Parathyroid adenoma (tissue), 2 donors: ENCODE measurements at regions not wholly inside any gene's neighbourhood (a gene's known extent, or its start where the extent isn't known, plus 50 kb on each side); places are given as distances from the start of the nearest gene placed in this dataset.

Source experiments
- H2AFZ ChIP-seq: fragments of 300-600 bp; sonication (generic); one replicate; pipeline ENCODE4 v1.7.0; 2017; ENCODE audit warnings: antibody characterized with exemption, mild to moderate bottlenecking
- H3K27ac ChIP-seq: fragments of 300-600 bp; sonication (generic); one replicate; pipeline ENCODE4 v1.7.0; 2017
- H3K27me3 ChIP-seq: fragments of 300-600 bp; sonication (generic); one replicate; pipeline ENCODE4 v1.7.0; 2017; ENCODE audit warnings: low read length; ENCODE audit not compliant: control insufficient read depth, insufficient read depth
- H3K36me3 ChIP-seq: fragments of 300-600 bp; sonication (generic); one replicate; pipeline ENCODE4 v1.7.0; 2017; ENCODE audit warnings: low read length; ENCODE audit not compliant: control insufficient read depth, insufficient read depth
- H3K4me1 ChIP-seq: fragments of 300-600 bp; sonication (generic); one replicate; pipeline ENCODE4 v1.7.0; 2017; ENCODE audit warnings: control low read depth
- H3K4me2 ChIP-seq: fragments of 300-600 bp; sonication (generic); one replicate; pipeline ENCODE4 v1.7.0; 2017; ENCODE audit warnings: low read length
- H3K4me3 ChIP-seq: fragments of 300-600 bp; sonication (generic); one replicate; pipeline ENCODE4 v1.7.0; 2017; ENCODE audit warnings: low read depth, low read length
- H3K79me2 ChIP-seq: fragments of 300-600 bp; sonication (generic); one replicate; pipeline ENCODE4 v1.7.0; 2017; ENCODE audit warnings: control low read depth
- H3K9ac ChIP-seq: fragments of 300-600 bp; sonication (generic); one replicate; pipeline ENCODE4 v1.7.0; 2017; ENCODE audit warnings: mild to moderate bottlenecking
- H3K9me3 ChIP-seq: fragments of 300-600 bp; sonication (generic); one replicate; pipeline ENCODE4 v1.7.0; 2017; ENCODE audit warnings: low read length; ENCODE audit not compliant: control insufficient read depth
- TF ChIP-seq, protein P1 (sequence below): fragments of 300-600 bp; sonication (generic); IDR thresholded peaks from one replicate; pipeline ENCODE4 v1.7.0; 2017; ENCODE audit warnings: antibody characterized with exemption, mild to moderate bottlenecking
- donor health status: primary hyperparathyroidism.

DNA sequence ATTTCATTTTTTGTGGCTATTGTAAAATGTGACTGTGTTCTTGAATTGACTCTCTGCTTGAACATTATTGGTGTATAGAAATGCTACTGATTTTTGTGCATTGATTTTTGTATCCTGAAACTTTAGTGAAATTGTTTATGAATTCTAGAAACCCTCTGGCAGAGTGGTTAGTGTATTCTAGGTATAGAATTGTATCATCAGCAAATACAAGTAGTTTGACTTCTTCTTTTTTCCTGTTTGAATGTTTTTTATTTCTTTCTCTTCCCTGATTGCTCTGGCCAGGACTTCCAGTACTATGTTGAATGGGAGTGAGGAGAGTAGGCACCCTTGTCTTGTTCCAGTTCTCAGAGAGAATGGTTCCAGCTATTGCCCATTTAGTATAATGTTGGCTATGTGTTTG lies 88.8 kb upstream of the HMHB1 start:
- Histone ChIP-seq H3K79me2 (no peaks in the 10 kb centered on the region), H3K9me3 (no peaks in the 10 kb centered on the region), H2AFZ (no peak overlapping the region), H3K4me3 (no peak overlapping the region), H3K27ac (no peak overlapping the region), H3K36me3 (no peaks in the 10 kb centered on the region), H3K4me2 (no peak overlapping the region), H3K9ac (no peak overlapping the region), H3K4me1 (no peaks in the 10 kb centered on the region), H3K27me3 (no peaks in the 10 kb centered on the region)
- TF ChIP-seq, protein P1, sequence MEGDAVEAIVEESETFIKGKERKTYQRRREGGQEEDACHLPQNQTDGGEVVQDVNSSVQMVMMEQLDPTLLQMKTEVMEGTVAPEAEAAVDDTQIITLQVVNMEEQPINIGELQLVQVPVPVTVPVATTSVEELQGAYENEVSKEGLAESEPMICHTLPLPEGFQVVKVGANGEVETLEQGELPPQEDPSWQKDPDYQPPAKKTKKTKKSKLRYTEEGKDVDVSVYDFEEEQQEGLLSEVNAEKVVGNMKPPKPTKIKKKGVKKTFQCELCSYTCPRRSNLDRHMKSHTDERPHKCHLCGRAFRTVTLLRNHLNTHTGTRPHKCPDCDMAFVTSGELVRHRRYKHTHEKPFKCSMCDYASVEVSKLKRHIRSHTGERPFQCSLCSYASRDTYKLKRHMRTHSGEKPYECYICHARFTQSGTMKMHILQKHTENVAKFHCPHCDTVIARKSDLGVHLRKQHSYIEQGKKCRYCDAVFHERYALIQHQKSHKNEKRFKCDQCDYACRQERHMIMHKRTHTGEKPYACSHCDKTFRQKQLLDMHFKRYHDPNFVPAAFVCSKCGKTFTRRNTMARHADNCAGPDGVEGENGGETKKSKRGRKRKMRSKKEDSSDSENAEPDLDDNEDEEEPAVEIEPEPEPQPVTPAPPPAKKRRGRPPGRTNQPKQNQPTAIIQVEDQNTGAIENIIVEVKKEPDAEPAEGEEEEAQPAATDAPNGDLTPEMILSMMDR: no peak

DNA sequence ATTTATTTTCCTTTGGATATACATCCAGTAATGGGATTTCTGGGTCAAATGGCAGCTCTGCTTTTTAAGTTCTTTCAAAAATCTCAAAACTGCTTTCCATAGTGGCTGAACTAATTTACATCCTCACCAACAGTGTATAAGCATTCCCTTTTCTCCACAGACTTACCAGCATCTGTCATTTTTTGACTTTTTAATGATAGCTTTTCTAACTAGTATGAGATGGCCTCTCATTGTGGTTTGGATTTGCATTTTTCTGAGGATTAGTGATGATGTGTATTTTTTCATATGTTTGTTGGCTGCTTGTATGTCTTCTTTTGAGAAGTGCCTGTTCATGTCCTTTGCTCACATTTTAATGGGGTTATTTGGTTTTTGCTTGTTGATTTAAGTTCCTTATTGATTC lies 90.0 kb upstream of the HMHB1 start:
- H3K36me3 ChIP-seq: no peaks in the 10 kb centered on the region
- H3K27ac ChIP-seq: no peak overlapping the region
- no peaks in the 10 kb centered on the region for H3K27me3 ChIP-seq
- no peaks in the 10 kb centered on the region for H3K9me3 ChIP-seq
- TF ChIP-seq, protein P1: no peak
- H3K79me2 ChIP-seq: no peaks in the 10 kb centered on the region
- no peak overlapping the region for H3K4me2 ChIP-seq
- H3K4me1 ChIP-seq: no peaks in the 10 kb centered on the region
- no peak overlapping the region for H2AFZ ChIP-seq
- H3K9ac ChIP-seq: no peak overlapping the region
- H3K4me3 ChIP-seq: no peak overlapping the region

DNA sequence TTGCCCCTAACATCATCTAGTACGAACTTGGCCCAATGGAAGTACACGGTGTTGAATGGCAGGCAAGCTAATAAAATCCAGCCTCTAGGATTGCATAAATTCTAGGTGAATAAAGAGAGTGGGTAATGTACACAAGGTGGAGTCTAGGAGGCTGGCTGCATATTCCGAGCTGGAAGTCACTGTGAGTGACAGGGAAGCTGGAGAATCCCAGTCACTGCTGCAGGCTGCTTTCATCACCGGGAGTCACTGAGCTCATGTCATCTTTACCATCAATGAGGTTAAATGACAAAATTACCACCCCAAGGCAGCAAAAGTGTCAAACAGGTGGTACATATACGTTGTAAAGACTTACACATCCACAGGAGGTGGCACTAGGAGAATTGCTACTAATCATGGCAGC lies 91.3 kb upstream of the HMHB1 start:
- TF ChIP-seq, protein P1: no peak
- Histone ChIP-seq H2AFZ (no peak overlapping the region), H3K36me3 (no peaks in the 10 kb centered on the region), H3K4me1 (no peaks in the 10 kb centered on the region), H3K27me3 (no peaks in the 10 kb centered on the region), H3K9me3 (no peaks in the 10 kb centered on the region), H3K9ac (no peak overlapping the region), H3K4me2 (no peak overlapping the region), H3K79me2 (no peaks in the 10 kb centered on the region), H3K27ac (no peak overlapping the region), H3K4me3 (no peak overlapping the region)

DNA sequence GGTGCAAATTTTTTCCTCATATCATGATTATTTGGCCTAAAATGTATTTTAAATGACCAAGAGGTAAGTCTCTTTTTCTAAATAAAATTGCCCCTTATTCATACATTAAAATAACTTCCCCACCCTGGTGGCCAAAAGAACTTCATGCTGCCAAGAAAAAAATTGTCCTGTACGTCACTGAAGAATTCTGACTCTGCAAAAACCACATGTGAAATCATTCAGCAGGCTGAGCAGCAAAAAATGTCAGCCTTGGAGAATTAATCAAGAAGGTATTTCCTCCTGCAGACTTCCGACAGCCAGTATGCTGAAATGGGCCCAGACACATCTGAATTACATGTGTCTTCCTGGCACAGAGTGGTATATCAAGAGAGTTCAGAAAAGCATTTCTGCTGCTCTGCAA lies 94.6 kb upstream of the HMHB1 start:
- Histone ChIP-seq H3K27ac (no peak overlapping the region), H3K4me2 (no peak overlapping the region), H3K4me1 (no peaks in the 10 kb centered on the region), H2AFZ (no peak overlapping the region), H3K36me3 (no peaks in the 10 kb centered on the region), H3K9ac (no peak overlapping the region), H3K27me3 (no peaks in the 10 kb centered on the region), H3K9me3 (no peaks in the 10 kb centered on the region), H3K79me2 (no peaks in the 10 kb centered on the region), H3K4me3 (no peak overlapping the region)
- TF ChIP-seq, protein P1: no peak

GRCh38 chr5:143716881-143717280 lies 95.1 kb upstream of the HMHB1 start:
- TF ChIP-seq, protein P1: no peak

More at GRCh38 chr5:143716881-143717280, 95.1 kb upstream of the HMHB1 start:
- Histone ChIP-seq H3K36me3 (no peaks in the 10 kb centered on the region), H2AFZ (no peak overlapping the region), H3K27ac (no peak overlapping the region), H3K4me1 (no peaks in the 10 kb centered on the region), H3K4me2 (no peak overlapping the region), H3K4me3 (no peak overlapping the region), H3K9me3 (no peaks in the 10 kb centered on the region), H3K27me3 (no peaks in the 10 kb centered on the region), H3K9ac (no peak overlapping the region), H3K79me2 (no peaks in the 10 kb centered on the region)
